ENCODE measurements at regions not wholly inside any gene's neighbourhood (a gene's known extent, or its start where the extent isn't known, plus 50 kb on each side); places are given as distances from the start of the nearest gene placed in this dataset.

- Histone ChIP-seq H2BK12ac (ENCODE audit: insufficient read length, low read depth, low read length) (no peak overlapping the region), H4K8ac (replicated peaks; ENCODE audit: insufficient read length, low read depth, low read length) (no peak overlapping the region), H3K4me2 (ENCODE audit: insufficient read depth, insufficient read length, low read length) (no peak overlapping the region), H3K18ac (ENCODE audit: insufficient read length, low read depth, low read length) (no peak overlapping the region), H2AK5ac (ENCODE audit: insufficient read length, low read length) (no peak overlapping the region), H3K14ac (ENCODE audit: insufficient read depth, low read length) (no peak overlapping the region), H2BK120ac (ENCODE audit: low read depth, low read length, poor library complexity, severe bottlenecking) (no peak overlapping the region), H3K79me2 (ENCODE audit: insufficient read depth, low read length) (no peaks in the 10 kb centered on the region), H2AFZ (ENCODE audit: low read length) (no peak overlapping the region), H4K91ac (ENCODE audit: insufficient read length, low read depth, low read length) (no peak overlapping the region), H3K9me3 (ENCODE audit: control insufficient read depth, low read depth, low read length) (no peaks in the 10 kb centered on the region), H2BK20ac (ENCODE audit: low read depth, low read length, poor library complexity, severe bottlenecking) (no peak overlapping the region), H3T11ph (ENCODE audit: low read length) (no peak overlapping the region), H4K5ac (ENCODE audit: insufficient read length, low read depth, low read length) (no peak overlapping the region), H3K23me2 (ENCODE audit: insufficient read length, low read depth, low read length, poor library complexity, severe bottlenecking) (no peaks in the 10 kb centered on the region), H3K27ac (ENCODE audit: insufficient read length, low read depth, low read length) (no peak overlapping the region), H3K27me3 (ENCODE audit: insufficient read depth, low read length) (no peaks in the 10 kb centered on the region), H3K4ac (ENCODE audit: low read depth, low read length) (no peak overlapping the region), H3K4me1 (ENCODE audit: insufficient read depth, low read length) (no peaks in the 10 kb centered on the region), H2BK15ac (ENCODE audit: low read depth, low read length) (no peak overlapping the region), H3K23ac (ENCODE audit: insufficient read length, low read depth, low read length) (no peak overlapping the region), H2BK5ac (ENCODE audit: insufficient read length, low read length) (no peak overlapping the region), H4K20me1 (ENCODE audit: control insufficient read depth, insufficient read depth, insufficient read length) (no peaks in the 10 kb centered on the region), H3K56ac (ENCODE audit: insufficient read length, low read depth, low read length) (no peak overlapping the region), H3K79me1 (ENCODE audit: insufficient read depth, low read depth, low read length, poor library complexity, severe bottlenecking) (no peaks in the 10 kb centered on the region), H3K9ac (ENCODE audit: extremely low read depth, insufficient read length, low read length) (no peak overlapping the region)
- TF ChIP-seq CTCF (conservative IDR thresholded peaks at IDR 0.05), result no peak
- no CpG with 5 or more reads among the region's 5 CpGs for WGBS (ENCODE audit: extremely low coverage, insufficient read length, low lambda C conversion rate)
- Mint-ChIP-seq H3K9me3 (peaks cover 2 to 60% of the 10 kb centered on the region in 2 experiments; a peak in 4 of 5 replicates), H3K36me3 (ENCODE audit: insufficient read depth in 1 of 3, low read depth in 3 of 3) (peaks cover 0 to 4% (median 2%) of the 10 kb centered on the region in 3 experiments; a peak in 2 of 7 replicates), H3K4me1 (peaks cover 0 to 4% of the 10 kb centered on the region in 2 experiments; a peak in 2 of 4 replicates), H3K27me3 (ENCODE audit: low read depth) (peaks cover 1% of the 10 kb centered on the region), H3K27ac (no peak overlapping the region), H3K4me3 (no peak overlapping the region)
- no peak for DNase-seq
These were observed 64.3 kb upstream of the NR0B1 start for GRCh38 chrX:30373479-30373878.
